GM21367 (cell line): ENCODE measurements at regions not wholly inside any gene's neighbourhood (a gene's known extent, or its start where the extent isn't known, plus 50 kb on each side); places are given as distances from the start of the nearest gene placed in this dataset.
A peak's percentile ranks its signal among the peaks of the same experiment; 100 is the strongest.

Experiments used
- ATAC-seq: cut with Tn5 transposase; IDR thresholded peaks from one replicate; pipeline ENCODE4 v1.9.1; 2021; ENCODE audit not compliant: unreplicated experiment

DNA sequence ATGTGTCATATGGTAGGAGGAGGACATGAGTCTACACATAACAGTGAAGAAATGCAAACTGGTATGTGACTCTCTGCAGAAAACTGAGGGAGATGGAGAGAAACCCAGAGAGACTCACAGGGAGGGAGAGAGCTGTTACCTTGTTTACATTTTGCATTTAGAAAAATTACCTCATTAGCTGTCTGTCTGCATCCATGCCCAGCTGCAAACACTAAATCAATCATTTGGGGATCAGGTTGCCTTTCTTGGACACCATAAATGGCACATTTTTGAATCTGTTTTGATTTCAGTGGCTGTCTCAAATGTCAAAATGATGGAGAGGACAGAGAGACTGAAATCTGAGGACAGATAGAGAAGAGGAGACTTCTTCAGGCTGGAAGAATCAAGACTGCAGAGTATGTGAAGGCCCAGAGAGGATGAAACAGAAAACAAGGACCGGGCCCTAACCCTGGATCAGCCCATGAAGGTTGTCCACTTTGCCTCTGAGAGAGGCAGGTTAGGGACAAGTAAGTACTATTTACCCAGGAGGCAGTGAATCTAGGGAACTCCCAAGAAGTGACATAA, 92.2 kb downstream of the UNC5CL start:
- no peak for ATAC-seq

DNA sequence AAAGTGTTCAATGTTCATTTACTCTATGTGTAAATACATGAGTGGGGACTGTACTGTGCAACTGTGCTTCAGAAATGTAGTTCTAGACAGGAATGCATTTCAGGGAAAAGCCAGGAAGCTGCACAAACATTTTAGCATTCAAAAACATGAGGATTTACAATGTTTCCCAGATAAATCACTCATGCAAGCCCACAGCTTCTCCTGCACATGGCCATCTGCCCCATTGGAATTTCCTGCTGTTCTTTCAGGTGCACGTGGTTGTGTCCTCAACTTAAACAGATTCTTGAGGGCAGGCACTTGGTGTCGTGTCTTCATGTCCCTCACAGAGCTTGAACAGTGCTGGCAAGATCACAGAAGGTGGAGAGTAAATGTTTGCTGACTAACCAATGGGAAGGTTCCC, 101.5 kb downstream of the UNC5CL start:
- ATAC-seq, result no peak

DNA sequence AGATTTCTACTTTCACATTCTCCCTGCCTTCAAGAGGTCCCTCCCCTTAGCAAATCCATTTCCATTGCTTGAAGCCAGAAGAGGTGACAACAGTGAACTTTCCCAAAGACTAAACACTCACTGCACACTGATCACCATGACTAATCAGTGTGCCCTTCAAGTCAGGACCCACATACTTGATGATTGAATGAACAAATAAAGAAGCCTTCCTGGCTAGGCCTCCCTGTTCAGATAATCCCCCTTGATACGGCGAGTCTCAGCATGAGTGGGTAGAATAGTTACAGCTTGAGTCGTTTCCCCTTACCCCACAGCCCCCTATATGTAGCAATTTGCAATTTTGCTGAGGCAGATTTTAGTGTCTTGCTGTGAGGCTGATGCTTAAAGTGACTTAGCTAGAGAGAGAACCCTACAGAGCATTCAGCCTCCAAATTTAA, 102.2 kb downstream of the UNC5CL start:
- no peak for ATAC-seq

DNA sequence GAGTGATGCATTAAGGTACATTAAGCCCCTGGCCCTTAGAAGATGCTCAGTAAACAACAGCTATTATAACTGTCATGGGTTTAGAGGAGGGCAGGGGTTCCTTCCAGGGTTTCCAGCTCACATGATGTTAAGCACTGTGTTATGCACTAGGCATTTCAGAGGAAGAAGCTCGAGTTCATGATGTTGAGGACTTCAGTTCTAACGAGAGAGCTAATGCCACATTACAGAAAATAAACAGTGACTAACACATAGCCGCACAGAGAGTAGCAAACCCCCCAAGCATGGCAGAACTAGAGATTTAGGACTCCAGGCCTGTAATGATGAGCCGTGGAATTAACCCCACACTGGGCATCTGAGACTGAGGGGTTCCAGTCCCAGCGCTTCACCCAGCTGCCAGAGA, 105.2 kb downstream of the UNC5CL start:
- ATAC-seq, result no peak

DNA sequence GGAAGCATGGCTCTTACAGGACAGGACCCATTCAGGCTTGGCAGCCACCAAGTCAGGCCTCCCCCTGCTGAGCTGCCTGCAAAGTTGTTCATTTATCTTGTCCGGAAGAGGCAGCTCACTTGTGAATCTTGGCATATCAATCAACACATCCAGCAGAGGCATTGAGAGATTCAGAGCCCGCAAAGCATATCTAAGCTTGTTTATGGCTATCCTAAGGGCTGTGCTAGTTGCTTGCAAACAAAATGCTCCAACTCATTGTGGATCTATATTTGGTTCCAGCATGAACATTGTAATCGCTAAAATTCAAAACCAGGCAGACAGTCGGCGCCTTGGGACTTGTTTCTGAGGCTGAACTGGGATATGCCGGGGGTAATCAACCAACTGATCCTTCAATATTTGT, 106.1 kb downstream of the UNC5CL start:
- no peak for ATAC-seq

DNA sequence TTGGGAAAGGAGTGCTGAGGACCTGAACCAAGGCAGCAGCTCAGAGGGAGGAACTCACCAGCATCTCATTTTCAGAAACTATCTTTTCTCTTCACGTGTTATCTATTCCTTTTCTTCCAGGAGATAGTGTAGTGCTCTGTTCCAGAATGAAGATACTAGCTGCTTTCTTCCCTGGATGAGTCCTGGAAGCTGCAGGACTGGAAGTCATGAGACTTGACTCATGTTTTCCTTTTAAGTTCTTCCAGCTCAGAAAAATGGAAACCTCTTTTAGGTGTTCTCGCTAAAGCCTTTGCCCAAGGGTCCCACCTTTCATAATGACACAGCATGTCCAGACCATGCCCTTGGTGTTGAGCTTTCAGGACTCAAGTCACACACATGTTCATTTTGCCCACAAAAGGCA, 106.7 kb downstream of the UNC5CL start:
- no peak for ATAC-seq

DNA sequence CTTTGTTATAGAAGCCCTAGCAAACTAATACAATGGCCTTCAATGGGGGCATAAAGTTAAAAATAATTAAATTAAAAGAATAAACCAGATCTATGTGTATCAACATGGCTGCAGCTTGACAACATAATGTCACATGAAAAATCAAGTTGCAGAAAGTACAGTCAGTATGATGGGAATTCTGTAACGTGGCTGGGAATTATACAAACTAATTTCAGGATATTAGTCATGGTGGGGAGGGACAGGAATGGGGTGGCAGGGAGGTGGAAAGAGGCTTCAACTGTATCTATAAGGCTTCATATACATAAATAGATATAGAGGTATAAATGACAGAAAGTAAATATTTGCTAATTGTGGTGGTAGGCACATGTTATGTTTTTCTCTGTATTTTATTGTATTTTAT, 107.1 kb downstream of the UNC5CL start:
- ATAC-seq, result no peak

DNA sequence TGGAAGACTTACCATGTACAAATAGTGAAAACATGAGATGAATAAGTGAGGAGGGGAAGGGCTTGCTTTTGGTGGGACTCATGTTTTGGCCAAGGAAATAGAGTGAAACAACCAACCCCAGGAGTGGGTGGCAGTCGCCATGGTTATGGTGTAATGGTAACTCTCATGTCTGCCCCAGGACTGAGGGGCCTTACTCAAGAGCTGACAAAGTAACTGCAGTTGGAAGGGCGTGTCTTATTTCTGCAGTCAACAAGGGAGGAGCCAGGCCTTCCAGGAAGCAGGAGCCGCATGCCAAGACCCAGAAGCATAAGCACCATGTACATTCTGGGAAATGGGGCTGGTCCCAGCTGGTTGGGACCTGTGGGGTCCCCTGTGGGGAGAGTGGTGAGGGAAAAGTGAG, 108.5 kb downstream of the UNC5CL start:
- no peak for ATAC-seq

DNA sequence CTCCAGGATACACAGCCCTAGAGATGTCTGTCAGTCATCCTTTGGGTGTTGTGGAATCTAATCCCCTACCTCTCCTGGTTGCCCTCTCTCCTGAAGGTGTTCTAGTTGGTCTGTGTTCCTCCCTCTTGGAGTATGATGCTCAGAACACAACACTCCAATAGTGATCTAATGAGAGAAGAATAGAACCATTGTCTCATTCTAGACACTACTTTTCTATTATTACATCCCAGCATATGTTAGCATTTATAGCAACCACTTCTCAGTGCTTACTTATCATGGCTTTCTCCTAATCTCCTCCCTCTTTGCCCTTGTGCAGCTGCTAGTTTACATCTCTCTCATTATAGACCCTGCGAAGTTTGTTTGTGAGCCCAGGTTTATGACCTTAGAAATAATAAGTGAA, 109.0 kb downstream of the UNC5CL start:
- ATAC-seq, result no peak

DNA sequence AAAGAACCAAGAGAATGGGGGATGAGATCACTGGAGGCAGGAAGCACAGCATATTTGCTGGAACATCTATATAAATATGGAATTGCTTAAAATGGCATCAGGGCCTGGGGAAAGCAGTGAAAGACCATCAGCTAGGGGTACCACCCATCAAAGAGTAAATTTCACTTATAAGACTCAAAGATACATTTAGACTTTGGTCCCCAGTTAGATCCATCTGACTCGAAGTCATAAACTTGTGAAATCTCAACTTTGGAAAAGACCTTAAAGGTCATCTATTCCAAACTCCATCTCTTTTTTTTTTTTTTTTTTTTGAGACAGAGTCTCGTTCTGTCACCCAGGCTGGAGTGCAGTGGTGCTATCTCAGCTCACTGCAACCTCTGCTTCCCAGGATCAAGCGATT, 109.8 kb downstream of the UNC5CL start:
- ATAC-seq, result no peak

DNA sequence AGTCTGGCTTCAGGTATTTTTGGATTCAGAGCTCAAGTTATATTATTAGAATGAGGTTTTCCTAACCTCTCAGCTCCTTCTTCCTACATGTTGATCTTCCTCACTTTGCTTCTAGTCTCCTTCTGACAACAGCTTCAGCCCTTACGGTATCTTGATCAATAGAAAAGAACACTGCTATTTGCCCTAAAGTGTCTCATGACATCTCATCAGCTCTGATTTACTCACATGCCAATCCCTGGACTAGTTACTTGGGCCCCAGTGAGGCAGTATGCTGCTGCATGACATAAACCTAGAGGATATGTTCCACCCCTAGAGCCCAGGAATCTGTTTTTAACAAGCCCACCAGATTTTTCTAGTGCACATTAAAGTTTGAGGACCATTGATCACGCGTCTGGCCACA, 110.3 kb downstream of the UNC5CL start:
- ATAC-seq, result no peak

DNA sequence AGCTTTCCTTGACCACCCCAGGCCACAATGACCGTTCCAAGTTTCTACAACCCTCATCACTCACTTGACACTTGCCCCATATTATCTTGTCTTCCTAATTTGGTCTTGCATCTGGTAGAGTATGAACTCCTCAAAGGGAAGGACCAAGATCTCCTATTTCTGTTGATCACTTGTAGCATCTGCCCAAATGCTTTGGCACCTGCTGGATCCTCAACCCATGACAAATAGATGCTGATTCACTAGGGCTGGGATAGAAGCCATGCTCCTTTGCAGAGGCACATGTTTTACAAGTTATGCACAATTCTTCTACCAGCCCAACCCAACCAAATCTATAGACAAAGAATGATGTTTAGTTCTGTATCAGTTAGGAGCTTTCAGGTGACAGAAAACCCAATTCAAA, 110.7 kb downstream of the UNC5CL start:
- ATAC-seq, result no peak

DNA sequence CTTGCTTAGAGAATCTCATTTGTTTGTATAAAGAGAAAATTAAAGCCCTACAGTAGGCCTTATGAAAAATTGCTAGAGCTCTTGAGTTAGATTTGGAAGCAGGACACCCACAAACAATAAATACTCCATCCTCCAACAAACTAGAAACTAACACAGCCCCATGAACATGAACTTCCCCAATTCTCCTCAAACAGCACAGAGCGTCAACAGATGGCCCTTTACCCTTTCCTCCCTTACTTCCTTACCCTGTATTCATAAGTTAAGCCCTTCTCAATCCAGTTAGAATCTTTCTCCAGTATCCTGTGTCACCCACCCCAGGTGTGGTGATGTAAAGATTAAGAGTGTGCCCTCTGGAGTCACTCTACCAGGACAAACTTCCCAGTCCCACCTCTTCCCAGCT, 113.7 kb downstream of the UNC5CL start:
- no peak for ATAC-seq

DNA sequence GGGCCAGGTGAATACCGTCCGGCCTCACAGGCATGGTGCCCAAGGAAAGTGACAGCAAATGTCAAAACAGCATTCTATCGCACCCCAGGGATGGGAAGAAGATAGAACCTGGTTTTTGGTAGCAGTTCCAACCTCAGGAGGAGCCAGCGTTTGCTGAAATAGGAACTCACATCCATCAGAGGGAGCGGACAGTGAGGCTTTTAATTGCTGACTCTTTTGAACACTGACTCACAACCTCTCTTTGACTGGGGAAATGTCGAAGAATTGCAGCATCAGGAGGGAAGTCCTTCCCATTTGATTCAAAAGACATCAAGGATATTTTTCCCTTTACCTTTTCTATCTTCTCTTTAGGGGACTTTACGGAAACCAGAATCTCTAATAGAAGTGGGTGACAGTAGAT, 114.2 kb downstream of the UNC5CL start:
- ATAC-seq, result no peak

DNA sequence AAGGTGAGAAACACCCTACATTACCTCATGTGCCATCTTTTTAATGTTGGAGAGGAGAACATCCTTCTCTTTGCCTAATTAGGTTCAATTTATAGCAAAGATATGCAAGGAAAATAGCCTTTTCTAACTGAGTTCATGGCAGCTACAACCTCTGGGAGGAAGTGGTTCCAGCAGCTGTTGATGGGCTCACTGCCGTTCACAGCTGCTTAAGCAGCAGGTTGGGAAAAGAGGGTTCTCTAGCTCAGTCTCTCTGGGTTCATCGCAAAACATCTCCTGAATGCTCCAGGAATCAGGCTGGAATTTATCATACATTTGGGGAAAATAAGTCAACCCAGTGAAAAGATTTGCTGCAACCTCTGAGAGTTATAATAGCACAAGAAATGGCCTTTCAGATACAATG, 115.1 kb downstream of the UNC5CL start:
- no peak for ATAC-seq

DNA sequence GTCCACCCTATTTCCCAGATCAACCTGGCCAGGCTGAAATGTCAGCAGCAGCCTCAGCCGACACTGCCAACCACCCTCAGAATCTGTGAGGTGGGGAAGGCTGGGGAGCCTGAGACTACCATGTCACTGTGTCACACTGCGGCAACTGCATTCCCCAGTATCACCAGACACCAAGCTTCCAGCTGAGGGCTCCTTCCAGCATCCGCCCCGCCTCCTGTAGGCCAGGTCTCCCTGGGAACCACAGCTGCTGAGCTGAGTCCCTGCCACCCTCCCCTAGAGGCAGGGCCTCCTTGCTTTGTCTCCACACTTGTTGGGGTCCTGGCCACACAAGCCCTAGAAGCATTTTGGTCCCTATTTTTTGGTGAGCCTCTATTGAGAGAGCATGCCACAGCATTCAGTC, 115.7 kb downstream of the UNC5CL start:
- ATAC-seq, result no peak

DNA sequence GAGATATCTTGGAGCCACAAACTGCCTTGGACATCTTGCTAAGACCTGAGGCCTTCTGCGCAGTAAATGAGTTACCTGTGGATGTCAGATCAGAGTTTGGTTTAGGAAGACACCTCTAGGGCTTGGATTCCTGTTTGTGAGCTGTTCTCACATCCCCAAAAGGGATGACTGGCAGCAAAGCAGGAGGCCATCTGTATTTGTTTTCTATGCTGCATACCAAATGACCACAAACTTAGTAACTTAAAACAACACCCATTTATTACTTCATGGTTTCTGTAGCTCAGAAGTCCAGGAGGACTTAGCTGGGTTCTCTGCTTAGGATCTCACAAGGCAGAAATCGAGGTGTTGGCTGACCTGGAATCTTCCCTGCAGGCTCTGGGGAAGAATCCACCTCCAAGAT, 116.7 kb downstream of the UNC5CL start:
- no peak for ATAC-seq

DNA sequence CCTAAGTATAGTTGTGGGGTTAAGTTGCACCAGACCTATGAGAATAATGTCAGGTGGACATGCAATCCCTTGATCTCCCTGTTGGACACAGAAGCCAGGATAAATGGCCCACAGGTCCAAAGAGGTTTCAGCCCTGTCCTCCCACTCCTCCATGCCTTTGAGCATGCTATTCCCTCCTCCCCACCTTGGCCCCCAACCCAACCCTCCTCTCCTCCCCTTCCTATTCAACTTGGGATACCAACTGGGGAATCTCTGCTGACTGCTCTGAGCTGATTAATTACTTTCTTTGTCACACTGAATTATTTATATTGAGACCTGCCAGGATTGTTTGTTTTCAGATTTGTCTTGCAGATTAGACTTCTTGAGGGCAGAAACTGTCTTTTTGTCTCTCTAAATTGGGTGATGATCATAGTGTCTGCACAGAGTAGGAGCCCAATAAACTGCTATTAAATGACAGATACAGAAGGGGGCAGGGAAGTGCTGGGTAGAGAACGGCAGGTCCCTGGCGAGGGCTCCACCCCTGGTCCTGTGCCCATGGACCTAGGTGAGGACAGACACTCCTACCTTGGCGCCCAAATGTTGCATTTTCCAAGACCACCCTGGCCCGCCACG, 120.9 kb downstream of the UNC5CL start:
- no peak for ATAC-seq

DNA sequence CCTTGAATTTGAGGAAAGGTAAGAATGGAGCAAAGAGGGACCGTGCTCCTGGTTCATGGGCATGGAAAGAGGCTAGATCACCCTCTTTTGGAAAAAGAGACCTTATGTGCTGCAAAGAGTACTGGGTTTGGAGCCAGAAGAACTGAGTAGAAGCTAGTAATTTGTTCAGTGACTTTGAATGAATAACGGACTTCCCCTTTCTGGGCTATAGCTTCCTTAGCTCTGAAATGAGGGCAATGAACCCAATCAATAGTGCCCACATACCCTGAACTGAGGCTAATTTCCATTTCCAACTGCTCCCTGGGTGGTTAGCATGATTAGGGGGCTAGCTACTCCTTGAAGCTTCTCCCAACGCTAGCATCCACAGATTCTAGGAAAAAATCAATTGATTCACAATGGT, 121.4 kb downstream of the UNC5CL start:
- no peak for ATAC-seq

DNA sequence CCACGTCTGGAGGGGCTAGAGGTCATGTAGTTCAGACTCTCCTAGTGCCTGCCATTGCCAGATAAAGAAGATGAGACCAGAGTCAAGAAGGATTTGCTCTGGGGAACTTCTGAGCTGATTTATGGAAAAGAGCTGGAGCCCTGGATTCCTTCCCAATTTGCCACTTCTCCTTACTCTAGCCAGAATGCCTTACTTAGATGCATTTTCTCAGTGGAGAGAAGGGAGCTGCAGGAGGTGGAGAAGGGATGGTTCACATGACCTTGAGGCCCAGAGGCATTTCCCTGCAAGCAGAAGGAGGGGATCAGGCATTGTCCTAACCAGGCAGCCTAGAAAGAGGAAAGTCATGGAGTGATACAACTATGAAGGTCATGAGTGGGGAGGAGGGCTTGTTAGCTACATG, 122.2 kb downstream of the UNC5CL start:
- ATAC-seq, result no peak

DNA sequence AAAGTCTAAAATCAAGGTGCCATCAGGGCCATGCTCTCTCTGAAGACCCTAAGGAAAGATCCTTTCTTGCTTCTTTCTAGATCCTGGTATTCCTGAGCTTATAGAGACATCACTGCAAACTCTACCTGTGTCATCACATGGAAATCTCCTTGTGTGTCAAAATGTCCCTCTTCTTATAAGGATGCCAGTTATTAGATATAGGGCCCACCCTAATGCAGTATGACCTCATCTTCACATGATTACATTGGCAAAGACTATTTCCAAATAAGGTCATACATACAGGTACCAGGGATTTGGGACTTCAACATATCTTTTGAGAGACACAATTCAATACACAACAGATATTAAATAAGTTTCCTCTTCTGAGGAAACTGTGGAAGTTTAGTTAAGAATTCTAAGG, 123.9 kb downstream of the UNC5CL start:
- ATAC-seq, result no peak

DNA sequence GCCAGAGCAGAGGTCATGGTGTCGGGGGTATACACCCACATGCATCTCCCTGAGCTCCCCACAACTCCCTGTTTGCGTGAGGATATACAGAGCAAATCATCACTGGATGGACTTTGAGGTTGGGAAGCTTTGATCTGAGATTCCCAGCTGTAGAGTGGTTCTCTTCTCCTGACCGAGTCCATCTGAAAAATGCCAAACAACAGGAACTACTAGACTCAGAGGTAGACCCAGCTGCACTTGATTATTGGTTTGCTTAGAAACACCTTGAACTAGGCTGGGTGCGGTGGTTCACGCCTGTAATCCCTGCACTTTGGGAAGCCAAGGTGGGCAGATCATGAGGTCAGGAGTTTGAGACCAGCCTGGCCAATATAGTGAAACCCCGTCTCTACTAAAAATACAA, 125.0 kb downstream of the UNC5CL start:
- ATAC-seq, result no peak

DNA sequence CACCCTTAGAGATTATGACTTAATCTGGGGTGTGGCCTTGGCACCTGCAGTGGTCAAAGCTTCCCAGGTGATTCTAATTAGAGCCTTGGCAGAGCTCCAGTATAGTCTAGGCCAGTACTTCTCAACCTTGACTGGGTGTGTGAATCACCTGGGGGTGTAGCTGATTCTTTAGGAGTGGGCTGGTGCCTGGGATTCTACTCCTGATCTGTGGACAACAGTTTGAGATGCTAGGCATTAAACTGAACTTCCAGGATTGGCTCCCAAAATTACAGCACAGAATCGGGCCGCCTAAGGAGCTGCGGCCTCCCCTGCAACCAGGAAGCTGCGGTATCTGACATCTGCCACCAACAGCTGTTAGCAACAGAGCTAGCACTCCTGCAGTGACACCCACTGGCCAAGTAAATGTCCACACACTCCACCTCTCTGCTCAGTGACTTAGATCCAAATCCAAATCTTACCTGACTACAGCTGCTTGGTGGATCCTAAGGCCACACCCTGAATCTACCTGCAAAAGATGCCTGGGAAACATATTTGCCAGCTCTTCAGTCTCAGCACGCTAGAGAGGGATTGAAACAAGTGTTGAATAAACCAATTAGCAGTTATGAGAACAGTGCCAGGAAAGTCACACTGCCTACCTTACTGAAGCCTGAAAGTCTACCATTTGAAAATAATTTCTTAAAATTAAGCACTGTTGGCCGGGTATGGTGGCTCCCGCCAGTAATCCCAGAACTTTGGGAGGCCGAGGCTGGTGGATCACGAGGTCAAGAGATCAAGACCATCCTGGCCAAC, 126.7 kb downstream of the UNC5CL start:
- peak; percentile 84 for ATAC-seq
